Heart left ventricle (tissue), 16 donors: ENCODE measurements at regions not wholly inside any gene's neighbourhood (a gene's known extent, or its start where the extent isn't known, plus 50 kb on each side); places are given as distances from the start of the nearest gene placed in this dataset.

Experiments used
- ATAC-seq, 4 donors: fragments of 200-7000 bp; cut with Tn5 transposase; one replicate each; pipeline ENCODE4 v1.9.1; 2020 to 2022; ENCODE audit warnings: moderate library complexity in 4 of 4, mild to moderate bottlenecking in 3 of 4, moderate number of reproducible peaks in 1 of 4
- DNase-seq, 5 donors: peaks; one replicate each; pipeline ENCODE4 v3.0.0-alpha.2; 2020
- H3K27ac ChIP-seq, 12 donors: fragments of 200-600 bp; sonication (generic) in 4 of 12; one replicate each; pipeline versions ENCODE4 v1.5.0 to v1.8.0; 2016 to 2022; ENCODE audit warnings: mild to moderate bottlenecking in 2 of 12
- H3K27me3 ChIP-seq, 9 donors: fragments of 200-600 bp; sonication (generic) in 2 of 9; one replicate each; pipeline versions ENCODE4 v1.5.1 to v1.8.0; 2016 to 2022; ENCODE audit warnings: mild to moderate bottlenecking in 3 of 9
- H3K36me3 ChIP-seq, 9 donors: fragments of 200-600 bp; sonication (generic) in 2 of 9; one replicate each; pipeline versions ENCODE4 v1.5.0 to v1.8.0; 2018 to 2022; ENCODE audit warnings: mild to moderate bottlenecking in 2 of 9
- H3K4me1 ChIP-seq, 12 donors: fragments of 200-600 bp; sonication (generic) in 4 of 12; one replicate each; pipeline versions ENCODE4 v1.5.0 to v1.8.0; 2016 to 2022; ENCODE audit warnings: mild to moderate bottlenecking in 3 of 12
- H3K4me3 ChIP-seq, 12 donors: fragments of 200-600 bp; sonication (generic) in 4 of 12; one replicate each; pipeline versions ENCODE4 v1.5.0 to v1.8.0; 2017 to 2022; ENCODE audit warnings: mild to moderate bottlenecking in 9 of 12, moderate library complexity in 4 of 12
- H3K9me3 ChIP-seq, 12 donors: fragments of 200-600 bp; sonication (generic) in 4 of 12; one replicate each; pipeline versions ENCODE4 v1.5.0 to v1.8.0; 2016 to 2022; ENCODE audit warnings: mild to moderate bottlenecking in 1 of 12
- CTCF ChIP-seq, 12 donors: fragments of 200-600 bp; sonication (generic) in 4 of 12; IDR thresholded peaks; one replicate each; pipeline versions ENCODE4 v1.5.0 to v1.8.0; 2018 to 2022; ENCODE audit warnings: antibody characterized with exemption in 12 of 12, mild to moderate bottlenecking in 5 of 12
- POLR2A ChIP-seq, 2 donors: fragments of 450-650 bp; IDR thresholded peaks; one replicate each; pipeline ENCODE4 v1.6.1; 2017; ENCODE audit warnings: antibody characterized with exemption in 2 of 2, mild to moderate bottlenecking in 2 of 2, moderate library complexity in 2 of 2
- WGBS, 4 donors: extraction: QIAGEN DNeasy Blood & Tissue Kit in 2 of 4; methylation state at CpG; one replicate each; pipeline versions ENCODE4 v1.1.5 to v1.1.7; 2013 to 2018; 5-methylcytosine and 5-hydroxymethylcytosine counted together
- intact Hi-C, 10 donors: fragments of 100-400 bp; cut with DNase I; formaldehyde crosslinking; loops; one replicate each; pipeline versions ENCODE4 v1.11.1 to v1.14.2; 2022
- donor health status: ischemic (EF 13 %, LVEDD 7.1; RV severe dilation, severe dysfunction).
- donor health status: healthy with polysubstance abuse.
- donor health status: DM: no; HTN: yes; CAD: no.
- donor health status: DM: no; HTN: no; CAD: no.
- donor health status: ischemic (EF 25% LVEDD 6.9; RV normal size, moderate dysfunction).
- donor health status: ischemic (EF 25% LVEDD 5.7; RV mildly dilated, moderate dysfunction).
- donor health status: healthy.
- donor health status: DM: yes; HTN: yes; CAD: no.
- donor health status: ischemic (EF 35%, LVEDD 5.7; RV mildly dilated, moderate dysfunction).
- donor health status: nonischemic (EF 11% LVEDD 7.7; RV severe dilation, severe dysfunction).
- donor health status: DM: yes; HTN: yes; CAD: no.
- donor health status: PGD.
- donor health status: ischemic (EF 29% LVEDD 5.4; RV normal size, mild dysfunction).
- donor health status: nonischemic (EF 23%, LVEDD 6.1; RV moderate dilation, normal function).

DNA sequence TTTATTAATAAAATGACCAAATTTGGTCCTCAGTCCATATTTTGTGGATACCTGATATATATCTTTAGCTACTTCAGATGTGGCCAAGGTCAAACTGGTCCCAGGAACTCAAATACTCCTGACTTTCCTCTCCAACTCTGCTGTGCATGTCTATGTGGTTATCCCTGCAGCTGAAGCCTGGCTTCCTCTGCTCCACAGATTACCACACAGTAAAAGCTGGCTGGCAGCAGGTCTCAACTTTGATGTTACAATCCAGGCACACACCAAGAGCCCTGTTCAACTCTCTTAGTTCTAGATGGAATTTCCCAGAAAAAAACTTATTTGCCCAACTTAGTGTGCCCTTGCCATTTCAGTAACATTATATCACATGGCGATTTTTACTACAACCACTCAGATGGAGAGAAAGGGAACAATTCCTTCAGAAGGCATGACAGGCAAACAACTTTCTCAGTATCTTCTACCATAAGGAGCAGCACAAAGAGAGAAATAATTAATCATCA is 479.5 kb downstream of the PLPP3 start:
- 95 to 100% (median 97%) methylated on average over 1 of the region's 1 CpG for WGBS, 4 donors
- Histone ChIP-seq H3K4me3 (no peak overlapping the region), H3K27me3 (no peaks in the 10 kb centered on the region), H3K9me3 (peaks cover 0 to 17% (median 8%) of the 10 kb centered on the region in 12 donors), H3K36me3 (no peaks in the 10 kb centered on the region), H3K27ac (no peak overlapping the region), H3K4me1 (no peaks in the 10 kb centered on the region)
- TF ChIP-seq POLR2A (IDR thresholded peaks at IDR 0.05) (no peak), CTCF (IDR thresholded peaks at IDR 0.05) (no peak)
- intact Hi-C loops = no loop called here
- no peak for DNase-seq
- no peak for ATAC-seq

- Histone ChIP-seq H3K27ac (no peak overlapping the region), H3K27me3 (no peaks in the 10 kb centered on the region)
- DNase-seq = no peak
Observed at GRCh38 chr1:56098946-56099345, 480.4 kb downstream of the PLPP3 start.

DNA sequence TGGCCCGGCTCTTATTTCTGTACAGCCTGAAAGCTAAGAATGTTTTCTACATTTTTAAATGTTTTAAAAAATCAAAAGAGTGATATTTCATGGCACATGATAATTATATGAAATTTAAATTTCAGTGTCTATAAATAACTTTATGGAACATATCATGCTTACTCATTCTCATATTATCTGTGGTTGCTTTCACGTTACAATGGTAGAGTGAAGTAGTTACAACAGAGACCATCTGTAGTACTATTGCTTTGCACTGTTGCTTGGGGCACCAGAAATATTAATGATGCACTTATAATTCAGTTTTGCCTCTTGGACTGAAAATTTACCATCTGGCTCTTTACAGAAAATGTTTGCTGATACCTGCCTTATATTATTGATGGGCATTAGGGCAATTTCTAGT is 481.6 kb downstream of the PLPP3 start:
- intact Hi-C loops = no loop called here
- ATAC-seq = no peak
- Histone ChIP-seq H3K36me3 (no peaks in the 10 kb centered on the region), H3K27me3 (no peaks in the 10 kb centered on the region), H3K4me1 (peaks cover 0 to 3% (median 0%) of the 10 kb centered on the region in 12 donors), H3K27ac (no peak overlapping the region), H3K9me3 (peaks cover 0 to 7% (median 0%) of the 10 kb centered on the region in 12 donors), H3K4me3 (no peak overlapping the region)
- DNase-seq = no peak
- WGBS, 4 donors = 94 to 97% (median 94%) methylated on average over 2 of the region's 2 CpGs
- no peak for TF ChIP-seq CTCF (IDR thresholded peaks at IDR 0.05)
- no peak for TF ChIP-seq POLR2A (IDR thresholded peaks at IDR 0.05)

More at GRCh38 chr1:56098946-56099345, 480.4 kb downstream of the PLPP3 start:
- intact Hi-C loops = no loop called here
- ATAC-seq = peak in 1 of 4 donors; percentile 36
- Histone ChIP-seq H3K9me3 (peaks cover 0 to 8% (median under 1%) of the 10 kb centered on the region in 12 donors), H3K36me3 (no peaks in the 10 kb centered on the region), H3K4me1 (no peaks in the 10 kb centered on the region), H3K4me3 (no peak overlapping the region)
- no peak for TF ChIP-seq CTCF (IDR thresholded peaks at IDR 0.05)
- TF ChIP-seq POLR2A (IDR thresholded peaks at IDR 0.05) = no peak
- WGBS, 4 donors = 49 to 59% (median 52%) methylated on average over 2 of the region's 2 CpGs

- ATAC-seq (peak in 3 of 4 donors; percentile 45 to 79 (median 74)), DNase-seq (peak in 1 of 5 donors; percentile 38)
- Histone ChIP-seq H3K4me3 (no peak overlapping the region), H3K27me3 (no peaks in the 10 kb centered on the region), H3K4me1 (peaks cover 0 to 3% (median 0%) of the 10 kb centered on the region in 12 donors), H3K27ac (no peak overlapping the region), H3K36me3 (no peaks in the 10 kb centered on the region), H3K9me3 (peaks cover 0 to 7% (median 0%) of the 10 kb centered on the region in 12 donors)
- 77 to 86% (median 82%) methylated on average over 5 of the region's 5 CpGs for WGBS, 4 donors
- TF ChIP-seq CTCF (IDR thresholded peaks at IDR 0.05) = no peak
- no peak for TF ChIP-seq POLR2A (IDR thresholded peaks at IDR 0.05)
- intact Hi-C loops = no loop called here
Observed at GRCh38 chr1:56095696-56096665, 483.4 kb downstream of the PLPP3 start.
